ENCODE measurements at regions not wholly inside any gene's neighbourhood (a gene's known extent, or its start where the extent isn't known, plus 50 kb on each side); places are given as distances from the start of the nearest gene placed in this dataset.

GRCh38 chr2:133977405-133977804, 276.5 kb upstream of the MGAT5 start:
- TF ChIP-seq CTCF (IDR thresholded peaks at IDR 0.05): no peak
- ATAC-seq (ENCODE audit: low FRiP score): no peak

GRCh38 chr2:133982256-133982655, 271.6 kb upstream of the MGAT5 start:
- ATAC-seq (ENCODE audit: low FRiP score) (no peak), DNase-seq (ENCODE audit: low spot score) (no peak)
- no peak for TF ChIP-seq CTCF (IDR thresholded peaks at IDR 0.05)

More at GRCh38 chr2:133977405-133977804, 276.5 kb upstream of the MGAT5 start:
- DNase-seq (ENCODE audit: low spot score): no peak

GRCh38 chr2:133985563-133985962, 268.3 kb upstream of the MGAT5 start:
- DNase-seq (ENCODE audit: low spot score) (no peak), ATAC-seq (ENCODE audit: low FRiP score) (no peak)
- TF ChIP-seq CTCF (IDR thresholded peaks at IDR 0.05): no peak

- ATAC-seq (ENCODE audit: low FRiP score) (no peak), DNase-seq (ENCODE audit: low spot score) (no peak)
Measured at GRCh38 chr2:133986081-133986837, 267.6 kb upstream of the MGAT5 start.

GRCh38 chr2:133986881-133987795, 266.7 kb upstream of the MGAT5 start:
- no peak for TF ChIP-seq CTCF (IDR thresholded peaks at IDR 0.05)
- ATAC-seq (ENCODE audit: low FRiP score) (no peak), DNase-seq (ENCODE audit: low spot score) (no peak)

More at GRCh38 chr2:133986081-133986837, 267.6 kb upstream of the MGAT5 start:
- TF ChIP-seq CTCF (IDR thresholded peaks at IDR 0.05): no peak

- DNase-seq (ENCODE audit: low spot score): no peak
- no peak for ATAC-seq (ENCODE audit: low FRiP score)
- no peak for TF ChIP-seq CTCF (IDR thresholded peaks at IDR 0.05)
Measured at GRCh38 chr2:133988316-133988891, 265.5 kb upstream of the MGAT5 start.

All from omental fat pad (tissue), 3 donors.